GM12892 (cell line): ENCODE measurements at regions not wholly inside any gene's neighbourhood (a gene's known extent, or its start where the extent isn't known, plus 50 kb on each side); places are given as distances from the start of the nearest gene placed in this dataset.
"Not testable (repeated sequence)": the region's sequence is repeated elsewhere in the genome, so short reads cannot be mapped to it uniquely, and the experiment has no call there.

Experiments
- DNase-seq: peaks from one replicate; pipeline ENCODE4 v3.0.0; 2011; ENCODE audit not compliant: insufficient read length
- FAIRE-seq: peaks from 2 replicates; lab custom pipeline; 2011; peaks lifted over from hg19 to GRCh38; lab: Jason Lieb, UNC
- POLR2A ChIP-seq: IDR thresholded peaks from 2 replicates; pipeline ENCODE4 v1.6.1; 2011; ENCODE audit warnings: low read depth, low read length, control low read depth
- POLR2AphosphoS5 ChIP-seq: IDR thresholded peaks from 2 replicates; pipeline ENCODE4 v1.6.1; 2011; ENCODE audit warnings: low read depth, low read length, control low read depth
- TAF1 ChIP-seq: IDR thresholded peaks from 2 replicates; pipeline ENCODE4 v1.6.1; 2011; ENCODE audit warnings: low read depth, mild to moderate bottlenecking, control low read depth, low read length, borderline replicate concordance

- FAIRE-seq (no peak), DNase-seq (no peak)
- TF ChIP-seq POLR2A (no peak), POLR2AphosphoS5 (no peak), TAF1 (no peak)
Measured at GRCh38 chr20:4439461-4439860, 190.4 kb upstream of the ADRA1D start.

DNA sequence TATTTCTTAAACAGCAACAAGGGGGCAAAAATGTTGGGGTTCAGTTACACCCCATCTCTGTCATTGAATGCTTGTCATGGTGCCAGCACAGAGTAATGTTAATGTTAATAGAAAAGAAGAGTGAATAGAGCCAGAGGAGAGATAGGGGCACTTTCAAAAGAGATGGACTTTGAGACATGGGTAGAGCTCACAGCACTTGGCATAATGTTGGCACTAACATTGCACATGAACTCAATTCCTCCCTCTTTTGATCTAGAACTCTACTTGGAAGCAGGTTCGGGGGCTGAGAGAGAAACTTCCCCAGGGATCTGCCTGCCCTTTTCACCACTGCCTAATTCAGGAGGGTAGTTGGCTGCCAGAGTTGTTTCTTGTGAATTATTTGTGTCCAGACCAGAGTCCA lies 188.0 kb upstream of the ADRA1D start:
- FAIRE-seq (no peak), DNase-seq (no peak)
- TF ChIP-seq TAF1: no peak
- no peak for TF ChIP-seq POLR2AphosphoS5
- TF ChIP-seq POLR2A: no peak

- TF ChIP-seq POLR2A (no peak), POLR2AphosphoS5 (no peak), TAF1 (no peak)
- FAIRE-seq (no peak), DNase-seq (no peak)
Measured at GRCh38 chr20:4435671-4436455, 186.8 kb upstream of the ADRA1D start.

- DNase-seq (no peak), FAIRE-seq (no peak)
- TF ChIP-seq POLR2AphosphoS5: no peak
- no peak for TF ChIP-seq TAF1
- TF ChIP-seq POLR2A: no peak
Measured at GRCh38 chr20:4435225-4435624, 186.1 kb upstream of the ADRA1D start.

DNA sequence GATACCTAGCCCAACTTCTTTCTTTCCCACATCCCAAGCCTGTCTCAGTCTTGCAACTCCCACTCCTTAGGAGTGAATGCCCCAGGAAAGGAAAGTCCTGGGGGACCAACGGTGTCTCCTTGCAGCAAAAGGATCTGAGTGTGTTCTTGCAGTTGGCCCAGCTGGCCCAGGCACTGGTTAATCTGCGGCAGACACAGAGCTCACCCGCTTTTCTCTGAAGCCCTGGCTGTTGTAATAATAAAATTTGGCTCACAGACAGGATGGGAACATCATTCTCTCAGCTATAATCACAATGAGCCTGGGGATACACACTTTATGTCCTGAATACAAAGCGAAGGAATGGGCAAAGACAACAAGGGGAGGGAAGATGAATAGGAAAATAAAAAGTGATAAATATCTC lies 185.6 kb upstream of the ADRA1D start:
- no peak for TF ChIP-seq TAF1
- TF ChIP-seq POLR2AphosphoS5: no peak
- TF ChIP-seq POLR2A: no peak
- no peak for DNase-seq
- no peak for FAIRE-seq

GRCh38 chr20:4431446-4431845 lies 182.4 kb upstream of the ADRA1D start:
- DNase-seq (no peak), FAIRE-seq (no peak)
- TF ChIP-seq POLR2A: no peak
- TF ChIP-seq TAF1: no peak
- TF ChIP-seq POLR2AphosphoS5: no peak

GRCh38 chr20:4430826-4431225 lies 181.7 kb upstream of the ADRA1D start:
- DNase-seq, FAIRE-seq: not testable (repeated sequence)

GRCh38 chr20:4427940-4428586 lies 179.0 kb upstream of the ADRA1D start:
- no peak for DNase-seq
- no peak for FAIRE-seq

GRCh38 chr20:4418141-4418540 lies 169.1 kb upstream of the ADRA1D start:
- TF ChIP-seq TAF1 (no peak), POLR2A (no peak), POLR2AphosphoS5 (no peak)
- DNase-seq: no peak
- FAIRE-seq: no peak

More at GRCh38 chr20:4427940-4428586, 179.0 kb upstream of the ADRA1D start:
- TF ChIP-seq POLR2AphosphoS5 (no peak), POLR2A (no peak), TAF1 (no peak)

DNA sequence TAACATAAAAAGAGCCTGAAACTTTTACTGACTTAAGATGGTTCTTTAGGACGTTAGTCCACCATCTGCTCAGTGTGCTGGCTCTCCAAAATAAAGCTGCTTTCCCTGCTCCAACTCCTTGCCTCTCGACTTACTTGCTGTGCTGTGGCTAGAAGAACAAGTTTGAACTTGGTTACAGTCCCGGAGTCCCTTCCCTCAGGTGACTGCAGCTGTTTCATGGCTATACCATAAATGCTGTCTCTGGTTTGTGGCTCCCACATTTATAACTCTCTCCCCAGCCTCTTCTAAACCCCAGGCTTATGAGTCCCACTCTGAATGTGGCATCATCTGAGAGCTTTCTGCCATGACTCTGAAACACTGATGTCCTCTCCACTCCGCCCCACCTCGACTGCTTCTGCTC lies 166.2 kb upstream of the ADRA1D start:
- DNase-seq: no peak
- no peak for TF ChIP-seq POLR2A
- TF ChIP-seq TAF1: no peak
- TF ChIP-seq POLR2AphosphoS5: no peak
- FAIRE-seq: no peak

- TF ChIP-seq TAF1 (no peak), POLR2AphosphoS5 (no peak), POLR2A (no peak)
- DNase-seq: no peak
- FAIRE-seq: no peak
Measured at GRCh38 chr20:4413314-4414049, 164.4 kb upstream of the ADRA1D start.

DNA sequence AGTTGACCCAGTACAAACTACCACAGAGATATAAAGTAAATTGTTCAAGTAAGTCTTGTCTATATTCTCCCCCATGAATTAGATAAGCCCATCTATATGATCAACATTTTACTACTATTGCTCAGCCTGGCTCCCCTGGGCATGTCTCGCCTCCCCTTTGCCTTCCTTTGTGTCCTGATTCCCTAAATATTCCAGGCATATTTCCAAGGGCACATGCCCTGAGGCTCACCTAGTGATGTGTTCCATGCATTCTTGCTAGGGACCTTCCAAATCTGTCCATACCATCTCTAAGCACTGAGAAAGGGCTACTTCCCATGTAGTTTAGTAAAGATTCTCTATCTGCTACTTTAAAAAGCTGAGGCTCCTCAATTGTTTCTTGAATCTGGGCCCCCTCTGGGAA lies 163.1 kb upstream of the ADRA1D start:
- DNase-seq (no peak), FAIRE-seq (no peak)
- TF ChIP-seq POLR2AphosphoS5: no peak
- no peak for TF ChIP-seq POLR2A
- no peak for TF ChIP-seq TAF1

- FAIRE-seq (no peak), DNase-seq (no peak)
- TF ChIP-seq POLR2A (no peak), POLR2AphosphoS5 (no peak), TAF1 (no peak)
Measured at GRCh38 chr20:4411744-4412143, 162.7 kb upstream of the ADRA1D start.
